Chondrocyte (in vitro differentiated cells): ENCODE measurements at regions not wholly inside any gene's neighbourhood (a gene's known extent, or its start where the extent isn't known, plus 50 kb on each side); places are given as distances from the start of the nearest gene placed in this dataset.
"Not testable (repeated sequence)": the region's sequence is repeated elsewhere in the genome, so short reads cannot be mapped to it uniquely, and the experiment has no call there.

ENCODE experiments used
- DNase-seq: peaks from one replicate; pipeline ENCODE4 v3.0.0; 2021; ENCODE audit warnings: mixed read lengths, low spot score
- H3K27ac Mint-ChIP-seq: one replicate; pipeline ENCODE4 v1.8.0; 2021; ENCODE audit warnings: mild to moderate bottlenecking, moderate library complexity, mixed read lengths; ENCODE audit not compliant: unreplicated experiment
- H3K27me3 Mint-ChIP-seq: 2 replicates; pipeline ENCODE4 v1.8.0; 2021; ENCODE audit warnings: low read depth, mixed read lengths
- H3K36me3 Mint-ChIP-seq: 2 replicates; pipeline ENCODE4 v1.8.0; 2021; ENCODE audit warnings: low read depth, mixed read lengths
- H3K4me1 Mint-ChIP-seq: 2 replicates; pipeline ENCODE4 v1.8.0; 2021; ENCODE audit warnings: low read depth, mild to moderate bottlenecking, mixed read lengths
- H3K4me3 Mint-ChIP-seq: one replicate; pipeline ENCODE4 v1.8.0; 2021; ENCODE audit warnings: mild to moderate bottlenecking, moderate library complexity, mixed read lengths; ENCODE audit not compliant: unreplicated experiment
- H3K9me3 Mint-ChIP-seq: 2 replicates; pipeline ENCODE4 v1.8.0; 2021; ENCODE audit warnings: low read depth, mixed read lengths
- TF ChIP-seq, protein P1 (sequence below): fragments of 200-600 bp; sonication (generic); IDR thresholded peaks from 2 replicates; pipeline ENCODE4 v1.5.0; 2021; ENCODE audit warnings: antibody characterized with exemption, mild to moderate bottlenecking, moderate library complexity

DNA sequence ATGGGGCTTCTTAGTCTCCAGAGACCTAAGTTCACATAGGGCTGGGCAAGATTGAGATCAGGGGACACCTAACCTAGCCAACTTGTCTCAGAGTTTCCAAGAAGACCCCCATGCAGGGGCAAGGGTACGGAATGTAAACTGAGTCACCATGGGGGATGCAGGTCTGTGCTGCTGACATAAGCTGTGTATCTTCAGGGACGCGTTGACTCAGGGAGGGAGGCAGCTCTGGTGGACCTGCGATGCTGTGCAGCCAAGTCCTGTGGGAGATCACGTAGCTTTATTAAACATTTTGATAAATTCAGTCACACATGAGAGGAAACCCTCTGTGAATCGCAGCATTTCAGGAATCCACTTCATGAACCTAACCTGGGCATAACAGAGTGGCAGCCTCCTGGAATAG, 216.0 kb downstream of the ANKRD30B start:
- no peak for DNase-seq
- Mint-ChIP-seq H3K4me3 (no peak overlapping the region), H3K36me3 (no peaks in the 10 kb centered on the region), H3K4me1 (no peaks in the 10 kb centered on the region), H3K27me3 (no peaks in the 10 kb centered on the region), H3K9me3 (peaks cover 45% of the 10 kb centered on the region), H3K27ac (no peak overlapping the region)
- TF ChIP-seq, protein P1, sequence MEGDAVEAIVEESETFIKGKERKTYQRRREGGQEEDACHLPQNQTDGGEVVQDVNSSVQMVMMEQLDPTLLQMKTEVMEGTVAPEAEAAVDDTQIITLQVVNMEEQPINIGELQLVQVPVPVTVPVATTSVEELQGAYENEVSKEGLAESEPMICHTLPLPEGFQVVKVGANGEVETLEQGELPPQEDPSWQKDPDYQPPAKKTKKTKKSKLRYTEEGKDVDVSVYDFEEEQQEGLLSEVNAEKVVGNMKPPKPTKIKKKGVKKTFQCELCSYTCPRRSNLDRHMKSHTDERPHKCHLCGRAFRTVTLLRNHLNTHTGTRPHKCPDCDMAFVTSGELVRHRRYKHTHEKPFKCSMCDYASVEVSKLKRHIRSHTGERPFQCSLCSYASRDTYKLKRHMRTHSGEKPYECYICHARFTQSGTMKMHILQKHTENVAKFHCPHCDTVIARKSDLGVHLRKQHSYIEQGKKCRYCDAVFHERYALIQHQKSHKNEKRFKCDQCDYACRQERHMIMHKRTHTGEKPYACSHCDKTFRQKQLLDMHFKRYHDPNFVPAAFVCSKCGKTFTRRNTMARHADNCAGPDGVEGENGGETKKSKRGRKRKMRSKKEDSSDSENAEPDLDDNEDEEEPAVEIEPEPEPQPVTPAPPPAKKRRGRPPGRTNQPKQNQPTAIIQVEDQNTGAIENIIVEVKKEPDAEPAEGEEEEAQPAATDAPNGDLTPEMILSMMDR, result no peak

DNA sequence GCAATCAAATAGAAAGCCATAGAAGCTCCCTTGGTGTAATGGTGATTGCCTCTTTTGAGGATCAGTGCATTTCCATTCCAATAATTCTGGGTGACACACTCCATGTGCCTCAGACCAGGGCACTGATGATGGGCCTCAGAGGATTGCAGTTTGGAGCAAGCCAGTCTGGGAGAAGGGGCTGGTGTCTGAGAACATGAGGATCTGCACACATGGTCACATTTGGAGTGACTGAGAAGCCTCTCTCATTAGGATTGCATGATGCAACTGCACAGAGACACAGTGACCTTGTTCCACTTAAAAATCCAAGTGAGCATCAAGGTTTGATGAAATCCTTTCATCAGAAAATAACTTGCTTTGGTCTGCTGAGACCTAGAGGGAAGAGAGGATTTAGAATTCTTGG, 216.4 kb downstream of the ANKRD30B start:
- no peak for DNase-seq
- Mint-ChIP-seq H3K4me3 (no peak overlapping the region), H3K27ac (no peak overlapping the region), H3K27me3 (no peaks in the 10 kb centered on the region), H3K9me3 (peaks cover 45% of the 10 kb centered on the region), H3K4me1 (no peaks in the 10 kb centered on the region), H3K36me3 (no peaks in the 10 kb centered on the region)
- TF ChIP-seq, protein P1, result no peak

DNA sequence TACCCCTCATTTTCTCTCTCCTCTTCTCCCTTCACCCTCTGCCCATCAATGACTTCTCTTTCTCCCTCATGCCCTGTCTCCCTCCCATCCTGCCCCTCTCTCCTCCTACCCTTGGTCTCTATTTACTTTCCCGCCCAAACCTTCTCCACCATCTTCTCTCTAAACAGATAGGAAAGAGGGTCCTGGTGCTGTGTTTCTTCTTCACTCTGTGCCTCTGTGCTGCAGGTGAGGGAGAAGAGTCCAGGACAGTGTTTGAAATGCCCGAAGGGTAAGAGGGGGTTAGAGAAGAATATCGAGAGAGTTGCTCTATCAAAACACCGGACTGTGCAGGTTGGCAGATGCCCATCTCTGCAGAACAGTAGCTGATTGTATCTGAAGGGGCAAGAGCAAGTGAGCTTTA, 217.0 kb downstream of the ANKRD30B start:
- H3K36me3 Mint-ChIP-seq, DNase-seq, H3K27me3 Mint-ChIP-seq, H3K4me3 Mint-ChIP-seq, H3K27ac Mint-ChIP-seq, H3K4me1 Mint-ChIP-seq: not testable (repeated sequence)
- H3K9me3 Mint-ChIP-seq, result peaks cover 45% of the 10 kb centered on the region

DNA sequence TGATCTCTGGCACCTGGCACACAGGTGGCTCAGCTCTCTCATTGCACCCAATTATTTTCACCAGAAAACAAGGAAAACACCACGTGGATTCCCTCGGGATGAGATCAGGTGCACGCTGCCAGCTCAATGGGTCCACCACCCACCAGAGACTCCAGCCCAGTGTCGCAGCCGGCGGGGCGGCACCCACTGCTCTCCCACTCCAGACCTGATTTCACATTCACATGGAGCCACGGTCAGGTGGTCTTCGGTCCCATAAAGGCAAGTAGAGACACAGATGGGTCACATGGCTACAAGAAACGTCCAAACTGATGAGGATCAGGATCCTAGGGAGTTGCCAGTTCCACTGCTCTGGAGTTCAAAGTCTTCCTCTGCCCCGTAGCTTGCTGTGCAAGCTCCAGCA, 217.6 kb downstream of the ANKRD30B start:
- peaks cover 40% of the 10 kb centered on the region for H3K9me3 Mint-ChIP-seq
- no peaks in the 10 kb centered on the region for H3K36me3 Mint-ChIP-seq
- H3K4me3 Mint-ChIP-seq, result no peak overlapping the region
- H3K4me1 Mint-ChIP-seq, result no peaks in the 10 kb centered on the region
- no peak overlapping the region for H3K27ac Mint-ChIP-seq
- TF ChIP-seq, protein P1, result no peak
- no peak for DNase-seq
- no peaks in the 10 kb centered on the region for H3K27me3 Mint-ChIP-seq

DNA sequence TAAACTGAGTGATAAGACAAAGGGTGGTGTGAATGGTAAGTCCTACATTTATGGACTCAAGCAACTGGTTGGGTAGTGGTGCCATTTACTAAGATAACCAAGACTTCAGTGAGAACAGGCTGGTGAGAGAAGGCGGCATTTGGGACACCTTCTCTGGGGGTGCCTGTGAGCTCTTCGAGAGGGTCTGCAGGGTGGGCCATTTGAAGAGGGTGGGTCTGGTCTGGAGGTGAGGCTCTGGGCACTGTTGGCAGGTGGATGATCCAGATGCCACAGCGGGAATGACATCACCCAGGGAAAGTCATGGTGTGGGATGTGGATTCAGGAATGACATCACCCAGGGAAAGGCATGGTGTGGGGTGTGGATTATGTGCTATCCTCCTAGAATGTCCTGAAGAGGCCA, 219.3 kb downstream of the ANKRD30B start:
- H3K27ac Mint-ChIP-seq, H3K36me3 Mint-ChIP-seq, H3K4me1 Mint-ChIP-seq, DNase-seq, H3K4me3 Mint-ChIP-seq, H3K27me3 Mint-ChIP-seq: not testable (repeated sequence)
- peaks cover 39% of the 10 kb centered on the region for H3K9me3 Mint-ChIP-seq

DNA sequence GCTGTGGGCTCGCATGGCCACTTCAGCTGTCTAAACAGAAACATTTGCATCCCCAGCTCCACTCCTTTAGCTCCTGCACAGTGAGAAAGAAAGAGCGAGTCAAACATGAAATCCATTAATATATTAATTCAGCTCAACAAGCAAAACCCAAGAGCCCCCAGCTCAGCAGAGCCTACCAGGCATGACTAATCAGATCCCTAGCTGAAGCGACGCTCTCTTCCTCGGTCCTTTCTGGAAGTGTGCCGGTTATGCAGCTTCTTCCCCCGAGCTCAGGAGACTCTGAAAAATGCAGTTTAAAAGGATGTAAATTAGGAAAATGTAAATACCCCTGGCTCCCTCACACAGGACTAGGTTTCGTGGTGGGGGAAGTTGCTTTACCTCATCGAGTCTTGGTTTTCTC, 221.5 kb downstream of the ANKRD30B start:
- no peaks in the 10 kb centered on the region for H3K4me1 Mint-ChIP-seq
- H3K36me3 Mint-ChIP-seq, result no peaks in the 10 kb centered on the region
- H3K9me3 Mint-ChIP-seq, result peaks cover 48% of the 10 kb centered on the region
- no peak for DNase-seq
- no peak overlapping the region for H3K27ac Mint-ChIP-seq
- H3K27me3 Mint-ChIP-seq, result no peaks in the 10 kb centered on the region
- H3K4me3 Mint-ChIP-seq, result no peak overlapping the region
- TF ChIP-seq, protein P1, result no peak
